Breast epithelium (tissue), 4 donors: ENCODE measurements at regions not wholly inside any gene's neighbourhood (a gene's known extent, or its start where the extent isn't known, plus 50 kb on each side); places are given as distances from the start of the nearest gene placed in this dataset.
A peak's percentile ranks its signal among the peaks of the same experiment; 100 is the strongest.

Source experiments
- DNase-seq, 2 donors: peaks; one replicate each; pipeline ENCODE4 v3.0.0-alpha.2; 2019; ENCODE audit warnings: low spot score in 2 of 2
- H3K27ac ChIP-seq, 2 donors: fragments of 200-600 bp; sonication (generic) in 1 of 2; one replicate each; pipeline ENCODE4 v1.5.1; 2016 to 2019; ENCODE audit warnings: mild to moderate bottlenecking in 1 of 2
- H3K27me3 ChIP-seq, 2 donors: fragments of 200-600 bp; sonication (generic) in 1 of 2; one replicate each; pipeline versions ENCODE4 v1.5.1 to v1.6.0; 2017 to 2019; ENCODE audit warnings: control low read depth in 1 of 2, mild to moderate bottlenecking in 1 of 2
- H3K36me3 ChIP-seq: fragments of 200-600 bp; one replicate; pipeline ENCODE4 v1.5.1; 2019
- H3K4me1 ChIP-seq, 2 donors: fragments of 200-600 bp; sonication (generic); one replicate each; pipeline ENCODE4 v1.5.1; 2016 to 2019; ENCODE audit warnings: control low read depth in 1 of 2
- H3K4me3 ChIP-seq, 3 donors: fragments of 200-600 bp; sonication (generic); 1 replicate in 2 of 3; 2 replicates in 1 of 3; pipeline ENCODE4 v1.5.1; 2016 to 2019; ENCODE audit warnings: mild to moderate bottlenecking in 3 of 3, moderate library complexity in 2 of 3
- H3K9me3 ChIP-seq, 2 donors: fragments of 200-600 bp; sonication (generic) in 1 of 2; one replicate each; pipeline ENCODE4 v1.5.1; 2016 to 2019; ENCODE audit warnings: control low read depth in 1 of 2
- CTCF ChIP-seq, 3 donors: fragments of 450-650 bp; IDR thresholded peaks; one replicate each; pipeline ENCODE4 v1.5.1; 2016 to 2017; ENCODE audit warnings: antibody characterized with exemption in 3 of 3, mild to moderate bottlenecking in 3 of 3, moderate library complexity in 3 of 3
- POLR2A ChIP-seq: fragments of 450-650 bp; IDR thresholded peaks from one replicate; pipeline ENCODE4 v1.6.1; 2016; ENCODE audit warnings: antibody characterized with exemption, mild to moderate bottlenecking, moderate library complexity
- POLR2AphosphoS5 ChIP-seq, 3 donors: sonication (generic); formaldehyde crosslinking; IDR thresholded peaks; one replicate each; pipeline ENCODE4 v1.6.1; 2017; ENCODE audit warnings: antibody characterized with exemption in 3 of 3
- intact Hi-C: fragments of 100-400 bp; cut with DNase I; formaldehyde crosslinking; loops from one replicate; pipeline ENCODE4 v1.15.1; 2023; ENCODE audit warnings: low total_unique reads

- no peaks in the 10 kb centered on the region for H3K27me3 ChIP-seq
- no peaks in the 10 kb centered on the region for H3K36me3 ChIP-seq
- intact Hi-C loops = no loop called here
- no peak for DNase-seq
- no peak overlapping the region for H3K27ac ChIP-seq
- TF ChIP-seq POLR2AphosphoS5 (IDR thresholded peaks at IDR 0.05) (no peak), CTCF (IDR thresholded peaks at IDR 0.05) (no peak), POLR2A (no peak)
- H3K4me1 ChIP-seq = no peaks in the 10 kb centered on the region
- no peaks in the 10 kb centered on the region for H3K9me3 ChIP-seq
- H3K4me3 ChIP-seq = no peak overlapping the region
Observed at GRCh38 chr9:88725300-88726019, 190.5 kb downstream of the NXNL2 start.

GRCh38 chr9:88726803-88727202 is 191.8 kb downstream of the NXNL2 start:
- H3K27me3 ChIP-seq = no peaks in the 10 kb centered on the region
- no peak overlapping the region for H3K4me3 ChIP-seq
- intact Hi-C loops = no loop called here
- no peaks in the 10 kb centered on the region for H3K36me3 ChIP-seq
- no peaks in the 10 kb centered on the region for H3K4me1 ChIP-seq
- no peak for DNase-seq
- TF ChIP-seq CTCF (IDR thresholded peaks at IDR 0.05) (no peak), POLR2A (no peak), POLR2AphosphoS5 (IDR thresholded peaks at IDR 0.05) (no peak)
- H3K27ac ChIP-seq = no peak overlapping the region
- H3K9me3 ChIP-seq = no peaks in the 10 kb centered on the region

DNA sequence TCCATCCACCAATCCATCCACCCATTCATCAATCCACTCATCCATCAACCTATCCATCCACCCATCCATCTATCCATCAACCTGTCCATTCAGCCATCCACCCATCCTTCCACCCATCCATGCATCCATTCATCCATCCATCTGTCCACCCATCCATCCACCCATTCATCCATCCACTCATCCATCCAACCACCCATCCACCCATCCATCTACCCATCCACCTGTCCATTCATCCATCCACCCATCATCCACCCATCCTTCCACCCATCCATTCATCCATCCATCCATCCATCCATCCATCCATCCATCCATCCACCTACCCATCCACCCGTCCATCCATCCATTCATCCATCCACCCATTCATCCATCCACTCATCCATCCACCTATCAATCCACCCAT is 195.8 kb downstream of the NXNL2 start:
- intact Hi-C loops = no loop called here
- no peak for DNase-seq
- no peak for TF ChIP-seq POLR2A
- no peak for TF ChIP-seq POLR2AphosphoS5 (IDR thresholded peaks at IDR 0.05)
- no peak for TF ChIP-seq CTCF (IDR thresholded peaks at IDR 0.05)
- no peak overlapping the region for H3K4me3 ChIP-seq
- no peak overlapping the region for H3K27ac ChIP-seq
- H3K9me3 ChIP-seq = no peaks in the 10 kb centered on the region
- H3K4me1 ChIP-seq = no peaks in the 10 kb centered on the region
- H3K36me3 ChIP-seq = no peaks in the 10 kb centered on the region
- H3K27me3 ChIP-seq = no peaks in the 10 kb centered on the region

- intact Hi-C loops = no loop called here
- Histone ChIP-seq H3K36me3 (no peaks in the 10 kb centered on the region), H3K27me3 (no peaks in the 10 kb centered on the region), H3K9me3 (no peaks in the 10 kb centered on the region), H3K4me3 (no peak overlapping the region), H3K4me1 (no peaks in the 10 kb centered on the region), H3K27ac (no peak overlapping the region)
- DNase-seq = no peak
- TF ChIP-seq POLR2A (no peak), POLR2AphosphoS5 (IDR thresholded peaks at IDR 0.05) (no peak), CTCF (IDR thresholded peaks at IDR 0.05) (no peak)
Observed at GRCh38 chr9:88732128-88732527, 197.2 kb downstream of the NXNL2 start.

DNA sequence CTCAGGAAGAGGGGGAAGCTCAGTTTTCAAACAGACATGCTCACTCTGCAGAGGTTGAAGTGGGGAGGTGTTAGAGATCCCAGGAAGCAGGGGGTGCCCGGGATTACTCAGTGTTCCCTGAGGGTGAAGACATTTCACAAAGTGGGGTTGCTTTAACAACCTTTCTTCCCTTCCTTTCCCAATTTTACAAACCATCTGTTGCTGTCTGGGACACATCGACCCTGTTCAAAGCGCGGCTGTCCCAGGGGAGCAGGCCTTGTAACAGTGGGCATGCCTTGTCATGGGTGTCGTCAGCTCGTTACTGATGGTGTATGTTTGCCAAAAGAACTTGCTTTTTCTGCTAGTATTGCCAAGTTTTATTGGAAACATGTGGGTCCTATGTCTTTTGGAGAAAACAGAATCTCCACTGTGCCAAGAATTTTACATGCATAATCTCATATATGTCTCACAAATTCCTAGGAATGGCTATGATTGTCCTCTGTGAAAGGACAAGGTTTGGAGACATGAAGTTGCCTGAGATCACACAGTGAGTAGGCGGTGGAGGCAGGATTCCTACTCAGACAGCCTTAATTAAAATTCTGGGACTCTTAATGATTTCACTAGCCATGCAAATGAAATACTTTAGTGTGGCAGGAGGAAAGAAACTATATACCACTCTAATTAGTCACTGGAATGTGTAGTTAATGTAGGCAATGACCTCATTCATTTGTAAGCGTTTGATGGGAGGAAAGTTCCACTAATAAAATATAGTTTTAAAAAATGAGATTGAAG is 198.9 kb downstream of the NXNL2 start:
- TF ChIP-seq POLR2AphosphoS5 (IDR thresholded peaks at IDR 0.05) (peak in 1 of 3 donors; percentile 22), POLR2A (no peak)
- H3K9me3 ChIP-seq = no peaks in the 10 kb centered on the region
- no peak for DNase-seq
- no peaks in the 10 kb centered on the region for H3K36me3 ChIP-seq
- H3K4me3 ChIP-seq = no peak overlapping the region
- no peaks in the 10 kb centered on the region for H3K4me1 ChIP-seq
- peak overlapping the region in 1 of 2 donors; percentile 48 for H3K27ac ChIP-seq
- intact Hi-C loops = no loop called here
- H3K27me3 ChIP-seq = no peaks in the 10 kb centered on the region
